RWPE2 (cell line): ENCODE measurements at regions not wholly inside any gene's neighbourhood (a gene's known extent, or its start where the extent isn't known, plus 50 kb on each side); places are given as distances from the start of the nearest gene placed in this dataset.

Experiments
- ATAC-seq: fragments of 200-7000 bp; cut with Tn5 transposase; 3 replicates; pipeline ENCODE4 v1.9.1; 2021; ENCODE audit warnings: low read depth
- DNase-seq: peaks from one replicate; pipeline ENCODE4 v3.0.0-alpha.2; 2020; ENCODE audit warnings: low spot score
- H3K27ac ChIP-seq: fragments of 450-650 bp; 2 replicates; pipeline ENCODE4 v1.5.1; 2017; ENCODE audit warnings: mild to moderate bottlenecking; ENCODE audit not compliant: poor library complexity, severe bottlenecking
- H3K27me3 ChIP-seq: fragments of 250-450 bp; sonication (Bioruptor Pico); 2 replicates; pipeline ENCODE4 v1.5.1; 2021; ENCODE audit warnings: mild to moderate bottlenecking, moderate library complexity; ENCODE audit not compliant: insufficient read depth, poor library complexity, severe bottlenecking
- H3K36me3 ChIP-seq: fragments of 250-450 bp; sonication (Bioruptor Pico); 2 replicates; pipeline ENCODE4 v1.5.1; 2020; ENCODE audit warnings: low read depth, mild to moderate bottlenecking, moderate library complexity
- H3K4me1 ChIP-seq: fragments of 250-450 bp; sonication (Bioruptor Pico); 2 replicates; pipeline ENCODE4 v1.5.1; 2021; ENCODE audit warnings: mild to moderate bottlenecking, moderate library complexity; ENCODE audit not compliant: insufficient read depth, poor library complexity, severe bottlenecking
- H3K4me3 ChIP-seq: fragments of 250-450 bp; sonication (Bioruptor Pico); 2 replicates; pipeline ENCODE4 v1.5.1; 2021; ENCODE audit warnings: mild to moderate bottlenecking, moderate library complexity; ENCODE audit not compliant: severe bottlenecking
- H3K9me3 ChIP-seq: fragments of 250-450 bp; sonication (Bioruptor Pico); 2 replicates; pipeline ENCODE4 v1.5.1; 2021; ENCODE audit warnings: mild to moderate bottlenecking, moderate library complexity; ENCODE audit not compliant: severe bottlenecking
- CTCF ChIP-seq: fragments of 450-650 bp; IDR thresholded peaks from one replicate; pipeline ENCODE4 v1.5.1; 2017; ENCODE audit warnings: mild to moderate bottlenecking, moderate library complexity; ENCODE audit not compliant: poor library complexity, severe bottlenecking

- H3K4me1 ChIP-seq: no peaks in the 10 kb centered on the region
- TF ChIP-seq CTCF: no peak
- H3K27ac ChIP-seq: no peak overlapping the region
- no peak overlapping the region for H3K4me3 ChIP-seq
- H3K36me3 ChIP-seq: no peaks in the 10 kb centered on the region
- H3K27me3 ChIP-seq: no peaks in the 10 kb centered on the region
- ATAC-seq (no peak), DNase-seq (no peak)
- no peaks in the 10 kb centered on the region for H3K9me3 ChIP-seq
Observed at GRCh38 chr18:40088130-40088529, 1866.9 kb upstream of the PIK3C3 start.

- DNase-seq (no peak), ATAC-seq (no peak)
- Histone ChIP-seq H3K9me3 (no peaks in the 10 kb centered on the region), H3K36me3 (no peaks in the 10 kb centered on the region), H3K27ac (no peak overlapping the region), H3K4me1 (no peaks in the 10 kb centered on the region), H3K4me3 (no peak overlapping the region), H3K27me3 (no peaks in the 10 kb centered on the region)
- no peak for TF ChIP-seq CTCF
Observed at GRCh38 chr18:40079786-40080185, 1875.2 kb upstream of the PIK3C3 start.

- no peak overlapping the region for H3K4me3 ChIP-seq
- DNase-seq (no peak), ATAC-seq (no peak)
- H3K27me3 ChIP-seq: no peaks in the 10 kb centered on the region
- H3K9me3 ChIP-seq: no peaks in the 10 kb centered on the region
- H3K27ac ChIP-seq: no peak overlapping the region
- no peaks in the 10 kb centered on the region for H3K4me1 ChIP-seq
- TF ChIP-seq CTCF: no peak
- no peaks in the 10 kb centered on the region for H3K36me3 ChIP-seq
Observed at GRCh38 chr18:40075616-40076015, 1879.4 kb upstream of the PIK3C3 start.

GRCh38 chr18:40072761-40073160 lies 1882.3 kb upstream of the PIK3C3 start:
- no peak for DNase-seq
- no peaks in the 10 kb centered on the region for H3K4me1 ChIP-seq
- ATAC-seq: no peak
- H3K27me3 ChIP-seq: no peaks in the 10 kb centered on the region
- no peak overlapping the region for H3K4me3 ChIP-seq
- TF ChIP-seq CTCF: no peak
- no peaks in the 10 kb centered on the region for H3K9me3 ChIP-seq
- H3K36me3 ChIP-seq: no peaks in the 10 kb centered on the region
- no peak overlapping the region for H3K27ac ChIP-seq

GRCh38 chr18:40066368-40066767 lies 1888.7 kb upstream of the PIK3C3 start:
- no peaks in the 10 kb centered on the region for H3K27me3 ChIP-seq
- H3K27ac ChIP-seq: no peak overlapping the region
- no peaks in the 10 kb centered on the region for H3K9me3 ChIP-seq
- no peak for DNase-seq
- no peaks in the 10 kb centered on the region for H3K36me3 ChIP-seq
- ATAC-seq: no peak
- H3K4me1 ChIP-seq: no peaks in the 10 kb centered on the region
- H3K4me3 ChIP-seq: no peak overlapping the region
- no peak for TF ChIP-seq CTCF
